Spleen (tissue), 7 donors: ENCODE measurements at regions not wholly inside any gene's neighbourhood (a gene's known extent, or its start where the extent isn't known, plus 50 kb on each side); places are given as distances from the start of the nearest gene placed in this dataset.

Source experiments
- POLR2A ChIP-seq, 3 donors: fragments of 450-650 bp; IDR thresholded peaks; one replicate each; pipeline ENCODE4 v1.5.1; 2017; ENCODE audit warnings: antibody characterized with exemption in 3 of 3, mild to moderate bottlenecking in 1 of 3
- TF ChIP-seq, protein P1 (sequence below), 11 experiments: fragments of 200-600 bp in 7 of 11; fragments of 450-650 bp in 4 of 11; sonication (generic) in 4 of 11; IDR thresholded peaks in 8 of 11; conservative IDR thresholded peaks in 3 of 11; 1 replicate in 7 of 11; 2 replicates in 4 of 11; pipeline versions ENCODE4 v1.4.0 to v1.8.0; 2016 to 2021; ENCODE audit warnings: antibody characterized with exemption in 11 of 11, inconsistent platforms in 4 of 11, mild to moderate bottlenecking in 1 of 11
- donor health status: DM: no; HTN: no; CAD: no; lungs with moderate emphysema.
- donor health status: DM: no; HTN: no; CAD: no.
- donor health status: DM: no; HTN: no; CAD: no.

DNA sequence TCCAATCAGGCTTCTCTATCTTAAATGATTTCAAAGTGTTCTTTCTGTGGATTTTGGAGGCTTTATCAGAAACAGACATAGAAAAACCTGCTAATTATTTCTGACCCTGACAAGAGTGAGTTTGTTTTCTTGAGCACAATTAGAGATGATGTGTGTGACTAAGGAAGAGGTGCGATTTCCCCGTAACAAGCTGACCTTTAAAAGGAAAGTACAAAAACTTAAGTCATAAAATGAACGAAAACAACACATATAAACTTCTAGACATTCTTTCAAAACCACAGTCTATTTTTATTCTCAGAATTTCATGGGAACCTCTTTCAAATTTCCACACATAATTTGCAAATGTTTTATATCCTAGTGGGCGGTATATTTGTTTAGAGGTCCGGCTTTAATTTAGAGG, 604.8 kb downstream of the CPS1 start:
- TF ChIP-seq, protein P1, sequence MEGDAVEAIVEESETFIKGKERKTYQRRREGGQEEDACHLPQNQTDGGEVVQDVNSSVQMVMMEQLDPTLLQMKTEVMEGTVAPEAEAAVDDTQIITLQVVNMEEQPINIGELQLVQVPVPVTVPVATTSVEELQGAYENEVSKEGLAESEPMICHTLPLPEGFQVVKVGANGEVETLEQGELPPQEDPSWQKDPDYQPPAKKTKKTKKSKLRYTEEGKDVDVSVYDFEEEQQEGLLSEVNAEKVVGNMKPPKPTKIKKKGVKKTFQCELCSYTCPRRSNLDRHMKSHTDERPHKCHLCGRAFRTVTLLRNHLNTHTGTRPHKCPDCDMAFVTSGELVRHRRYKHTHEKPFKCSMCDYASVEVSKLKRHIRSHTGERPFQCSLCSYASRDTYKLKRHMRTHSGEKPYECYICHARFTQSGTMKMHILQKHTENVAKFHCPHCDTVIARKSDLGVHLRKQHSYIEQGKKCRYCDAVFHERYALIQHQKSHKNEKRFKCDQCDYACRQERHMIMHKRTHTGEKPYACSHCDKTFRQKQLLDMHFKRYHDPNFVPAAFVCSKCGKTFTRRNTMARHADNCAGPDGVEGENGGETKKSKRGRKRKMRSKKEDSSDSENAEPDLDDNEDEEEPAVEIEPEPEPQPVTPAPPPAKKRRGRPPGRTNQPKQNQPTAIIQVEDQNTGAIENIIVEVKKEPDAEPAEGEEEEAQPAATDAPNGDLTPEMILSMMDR (IDR thresholded peaks at IDR 0.05 in 8 of 11, conservative IDR thresholded peaks at IDR 0.05 in 3 of 11), result no peak
- TF ChIP-seq POLR2A (IDR thresholded peaks at IDR 0.05), result no peak
